Ovary (tissue), 3 donors: ENCODE measurements at regions not wholly inside any gene's neighbourhood (a gene's known extent, or its start where the extent isn't known, plus 50 kb on each side); places are given as distances from the start of the nearest gene placed in this dataset.

ENCODE experiments used
- POLR2A ChIP-seq: fragments of 450-650 bp; IDR thresholded peaks from one replicate; pipeline ENCODE4 v1.6.1; 2017; ENCODE audit warnings: antibody characterized with exemption, mild to moderate bottlenecking, moderate library complexity
- TF ChIP-seq, protein P1 (sequence below), 3 donors: fragments of 450-650 bp in 2 of 3; fragments of 200-600 bp in 1 of 3; IDR thresholded peaks; one replicate each; pipeline versions ENCODE4 v1.5.1 to v1.8.0; 2016 to 2022; ENCODE audit warnings: antibody characterized with exemption in 3 of 3, mild to moderate bottlenecking in 1 of 3
- donor health status: DM: no; HTN: no; CAD: no.

DNA sequence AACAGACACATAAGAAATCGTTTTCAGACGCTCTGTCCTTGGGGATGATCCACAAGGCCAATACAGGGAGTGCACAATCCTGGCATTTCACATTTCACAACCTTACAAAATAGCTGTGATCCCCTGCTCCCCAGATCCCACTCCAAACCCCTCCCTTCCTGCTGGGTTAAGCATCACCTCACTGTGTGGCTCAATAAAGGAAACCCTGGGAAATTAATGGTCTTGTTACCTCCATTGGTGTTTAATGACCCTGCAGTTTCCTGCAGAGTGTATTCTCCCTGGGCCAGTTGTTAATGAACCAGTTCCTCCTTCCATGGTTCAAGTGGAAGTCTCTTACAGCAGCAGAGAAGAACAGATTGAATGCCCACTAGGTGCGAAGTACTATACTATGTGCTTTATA lies 334.7 kb downstream of the OMA1 start:
- no peak for TF ChIP-seq POLR2A
- TF ChIP-seq, protein P1, sequence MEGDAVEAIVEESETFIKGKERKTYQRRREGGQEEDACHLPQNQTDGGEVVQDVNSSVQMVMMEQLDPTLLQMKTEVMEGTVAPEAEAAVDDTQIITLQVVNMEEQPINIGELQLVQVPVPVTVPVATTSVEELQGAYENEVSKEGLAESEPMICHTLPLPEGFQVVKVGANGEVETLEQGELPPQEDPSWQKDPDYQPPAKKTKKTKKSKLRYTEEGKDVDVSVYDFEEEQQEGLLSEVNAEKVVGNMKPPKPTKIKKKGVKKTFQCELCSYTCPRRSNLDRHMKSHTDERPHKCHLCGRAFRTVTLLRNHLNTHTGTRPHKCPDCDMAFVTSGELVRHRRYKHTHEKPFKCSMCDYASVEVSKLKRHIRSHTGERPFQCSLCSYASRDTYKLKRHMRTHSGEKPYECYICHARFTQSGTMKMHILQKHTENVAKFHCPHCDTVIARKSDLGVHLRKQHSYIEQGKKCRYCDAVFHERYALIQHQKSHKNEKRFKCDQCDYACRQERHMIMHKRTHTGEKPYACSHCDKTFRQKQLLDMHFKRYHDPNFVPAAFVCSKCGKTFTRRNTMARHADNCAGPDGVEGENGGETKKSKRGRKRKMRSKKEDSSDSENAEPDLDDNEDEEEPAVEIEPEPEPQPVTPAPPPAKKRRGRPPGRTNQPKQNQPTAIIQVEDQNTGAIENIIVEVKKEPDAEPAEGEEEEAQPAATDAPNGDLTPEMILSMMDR (IDR thresholded peaks at IDR 0.05): no peak
